ENCODE measurements at regions not wholly inside any gene's neighbourhood (a gene's known extent, or its start where the extent isn't known, plus 50 kb on each side); places are given as distances from the start of the nearest gene placed in this dataset.

DNA sequence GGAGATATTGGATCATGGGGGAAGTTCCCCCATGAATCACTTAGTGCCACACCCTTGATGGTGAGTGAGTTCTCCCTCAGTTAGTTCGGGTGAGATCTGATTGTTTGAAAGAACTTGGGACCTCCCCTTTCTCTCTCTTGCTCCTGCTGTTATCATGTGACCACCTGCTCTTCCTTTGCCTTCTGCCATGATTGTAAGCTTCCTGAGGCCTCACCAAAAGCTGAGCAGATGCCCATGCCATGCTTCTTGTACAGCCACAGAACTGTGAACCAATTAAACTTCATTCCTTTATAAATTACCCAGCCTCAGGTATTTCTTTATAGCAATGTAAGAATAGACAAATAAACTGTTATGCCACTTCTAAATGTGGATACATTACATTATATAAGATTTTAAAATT, 686.7 kb upstream of the MARCKS start:
- H3K27ac Mint-ChIP-seq (ENCODE audit: unreplicated experiment) = no peak overlapping the region

DNA sequence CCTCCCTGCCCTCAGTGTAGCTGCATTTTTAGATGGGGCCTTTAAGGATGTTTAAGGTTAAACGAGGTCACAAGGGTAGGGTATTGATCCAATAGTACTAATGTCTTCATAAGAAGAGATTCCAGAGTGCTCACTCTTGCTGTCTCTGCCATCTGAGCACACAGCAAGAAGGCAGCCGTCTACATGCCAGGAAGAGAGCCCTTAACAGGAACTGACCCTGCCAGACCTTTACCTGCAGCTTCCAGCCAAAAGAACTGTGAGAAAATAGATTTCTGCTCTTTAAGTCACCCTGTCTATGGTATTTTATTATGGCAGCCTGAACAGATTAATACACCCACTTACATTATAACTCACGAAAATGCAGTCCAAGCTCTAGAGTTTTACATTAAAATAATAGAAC, 685.3 kb upstream of the MARCKS start:
- DNase-seq (ENCODE audit: low read depth) (no peak), FAIRE-seq (no peak)
- H3K36me3 Mint-ChIP-seq (ENCODE audit: low read depth, unreplicated experiment) = no peaks in the 10 kb centered on the region
- Histone ChIP-seq H3K9me3 (ENCODE audit: insufficient read depth, low read depth, low read length) (no peaks in the 10 kb centered on the region), H3K9ac (ENCODE audit: low read length) (no peak overlapping the region), H3K4me1 (ENCODE audit: insufficient read depth, low read length) (peaks cover 2% of the 10 kb centered on the region), H3K36me3 (ENCODE audit: insufficient read depth, low read length) (no peaks in the 10 kb centered on the region), H3K4me2 (ENCODE audit: low read length) (no peak overlapping the region), H3K79me2 (ENCODE audit: insufficient read depth, low read length) (no peaks in the 10 kb centered on the region), H3K27me3 (ENCODE audit: insufficient read depth, low read length) (no peaks in the 10 kb centered on the region), H4K20me1 (ENCODE audit: insufficient read depth, low read length) (no peaks in the 10 kb centered on the region), H3K27ac (ENCODE audit: low read depth, low read length) (no peak overlapping the region), H3K4me3 (ENCODE audit: insufficient read depth, low read depth, low read length) (no peak overlapping the region), H2AFZ (ENCODE audit: low read depth, low read length) (no peak overlapping the region)
- H3K4me1 Mint-ChIP-seq (ENCODE audit: low read depth, unreplicated experiment) = peaks cover 7% of the 10 kb centered on the region
- H3K9me3 Mint-ChIP-seq (ENCODE audit: unreplicated experiment) = peaks cover 5% of the 10 kb centered on the region
- no peak overlapping the region for H3K4me3 Mint-ChIP-seq (ENCODE audit: unreplicated experiment)
- H3K27me3 Mint-ChIP-seq (ENCODE audit: low read depth, unreplicated experiment) = no peaks in the 10 kb centered on the region
- TF ChIP-seq EZH2 (IDR thresholded peaks at IDR 0.05; ENCODE audit: insufficient read depth, low read length) = no peak
- TF ChIP-seq, protein P1, sequence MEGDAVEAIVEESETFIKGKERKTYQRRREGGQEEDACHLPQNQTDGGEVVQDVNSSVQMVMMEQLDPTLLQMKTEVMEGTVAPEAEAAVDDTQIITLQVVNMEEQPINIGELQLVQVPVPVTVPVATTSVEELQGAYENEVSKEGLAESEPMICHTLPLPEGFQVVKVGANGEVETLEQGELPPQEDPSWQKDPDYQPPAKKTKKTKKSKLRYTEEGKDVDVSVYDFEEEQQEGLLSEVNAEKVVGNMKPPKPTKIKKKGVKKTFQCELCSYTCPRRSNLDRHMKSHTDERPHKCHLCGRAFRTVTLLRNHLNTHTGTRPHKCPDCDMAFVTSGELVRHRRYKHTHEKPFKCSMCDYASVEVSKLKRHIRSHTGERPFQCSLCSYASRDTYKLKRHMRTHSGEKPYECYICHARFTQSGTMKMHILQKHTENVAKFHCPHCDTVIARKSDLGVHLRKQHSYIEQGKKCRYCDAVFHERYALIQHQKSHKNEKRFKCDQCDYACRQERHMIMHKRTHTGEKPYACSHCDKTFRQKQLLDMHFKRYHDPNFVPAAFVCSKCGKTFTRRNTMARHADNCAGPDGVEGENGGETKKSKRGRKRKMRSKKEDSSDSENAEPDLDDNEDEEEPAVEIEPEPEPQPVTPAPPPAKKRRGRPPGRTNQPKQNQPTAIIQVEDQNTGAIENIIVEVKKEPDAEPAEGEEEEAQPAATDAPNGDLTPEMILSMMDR (IDR thresholded peaks at IDR 0.05; ENCODE audit: insufficient read depth, low read depth, low read length) = no peak
- H3K27ac Mint-ChIP-seq (ENCODE audit: unreplicated experiment) = no peak overlapping the region

More for the DNA sequence above, 686.7 kb upstream of the MARCKS start:
- FAIRE-seq = no peak
- TF ChIP-seq, protein P1 (IDR thresholded peaks at IDR 0.05; ENCODE audit: insufficient read depth, low read depth, low read length) = no peak
- no peak for TF ChIP-seq EZH2 (IDR thresholded peaks at IDR 0.05; ENCODE audit: insufficient read depth, low read length)
- H3K36me3 ChIP-seq (ENCODE audit: insufficient read depth, low read length) = no peaks in the 10 kb centered on the region
- no peaks in the 10 kb centered on the region for H4K20me1 ChIP-seq (ENCODE audit: insufficient read depth, low read length)
- Mint-ChIP-seq H3K36me3 (ENCODE audit: low read depth, unreplicated experiment) (no peaks in the 10 kb centered on the region), H3K4me3 (ENCODE audit: unreplicated experiment) (no peak overlapping the region), H3K9me3 (ENCODE audit: unreplicated experiment) (peaks cover 5% of the 10 kb centered on the region), H3K27me3 (ENCODE audit: low read depth, unreplicated experiment) (no peaks in the 10 kb centered on the region), H3K4me1 (ENCODE audit: low read depth, unreplicated experiment) (peaks cover 7% of the 10 kb centered on the region)
- H3K27ac ChIP-seq (ENCODE audit: low read depth, low read length) = no peak overlapping the region
- no peaks in the 10 kb centered on the region for H3K9me3 ChIP-seq (ENCODE audit: insufficient read depth, low read depth, low read length)
- no peaks in the 10 kb centered on the region for H3K79me2 ChIP-seq (ENCODE audit: insufficient read depth, low read length)
- no peak overlapping the region for H3K4me3 ChIP-seq (ENCODE audit: insufficient read depth, low read depth, low read length)
- H2AFZ ChIP-seq (ENCODE audit: low read depth, low read length) = no peak overlapping the region
- no peak overlapping the region for H3K9ac ChIP-seq (ENCODE audit: low read length)
- DNase-seq (ENCODE audit: low read depth) = no peak
- no peaks in the 10 kb centered on the region for H3K27me3 ChIP-seq (ENCODE audit: insufficient read depth, low read length)
- no peak overlapping the region for H3K4me2 ChIP-seq (ENCODE audit: low read length)
- peaks cover 2% of the 10 kb centered on the region for H3K4me1 ChIP-seq (ENCODE audit: insufficient read depth, low read length)

DNA sequence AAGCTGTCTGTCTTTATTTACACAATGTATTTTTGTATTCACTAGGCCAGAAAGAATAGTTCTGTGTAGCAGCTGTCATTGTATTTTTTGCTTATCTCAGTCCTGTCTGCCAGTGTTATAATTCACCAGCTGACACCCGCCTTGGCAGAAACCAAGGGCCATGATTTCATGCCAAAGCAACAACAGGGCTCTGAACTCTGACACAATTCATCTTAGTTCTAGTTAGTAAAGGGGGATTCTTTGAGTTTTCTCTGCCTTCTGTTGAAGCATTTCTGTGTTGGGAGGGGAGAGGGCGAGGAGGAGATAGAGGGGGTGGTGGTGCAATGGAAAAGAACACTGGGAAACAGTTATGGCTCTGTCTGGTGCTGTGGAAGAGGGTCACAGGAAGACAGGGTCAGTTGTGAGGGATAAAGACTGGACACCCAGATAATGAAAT, 684.6 kb upstream of the MARCKS start:
- no peak for TF ChIP-seq EZH2 (IDR thresholded peaks at IDR 0.05; ENCODE audit: insufficient read depth, low read length)
- TF ChIP-seq, protein P1 (IDR thresholded peaks at IDR 0.05; ENCODE audit: insufficient read depth, low read depth, low read length) = no peak
- H2AFZ ChIP-seq (ENCODE audit: low read depth, low read length) = no peak overlapping the region
- no peaks in the 10 kb centered on the region for H3K9me3 ChIP-seq (ENCODE audit: insufficient read depth, low read depth, low read length)
- H3K36me3 ChIP-seq (ENCODE audit: insufficient read depth, low read length) = no peaks in the 10 kb centered on the region
- Mint-ChIP-seq H3K27me3 (ENCODE audit: low read depth, unreplicated experiment) (no peaks in the 10 kb centered on the region), H3K4me1 (ENCODE audit: low read depth, unreplicated experiment) (peaks cover 7% of the 10 kb centered on the region), H3K27ac (ENCODE audit: unreplicated experiment) (no peak overlapping the region), H3K36me3 (ENCODE audit: low read depth, unreplicated experiment) (no peaks in the 10 kb centered on the region), H3K9me3 (ENCODE audit: unreplicated experiment) (peaks cover 5% of the 10 kb centered on the region), H3K4me3 (ENCODE audit: unreplicated experiment) (no peak overlapping the region)
- no peaks in the 10 kb centered on the region for H3K79me2 ChIP-seq (ENCODE audit: insufficient read depth, low read length)
- no peaks in the 10 kb centered on the region for H4K20me1 ChIP-seq (ENCODE audit: insufficient read depth, low read length)
- FAIRE-seq (no peak), DNase-seq (ENCODE audit: low read depth) (peak; percentile 37)
- H3K4me2 ChIP-seq (ENCODE audit: low read length) = no peak overlapping the region
- no peak overlapping the region for H3K9ac ChIP-seq (ENCODE audit: low read length)
- no peak overlapping the region for H3K4me3 ChIP-seq (ENCODE audit: insufficient read depth, low read depth, low read length)
- H3K27ac ChIP-seq (ENCODE audit: low read depth, low read length) = no peak overlapping the region
- no peaks in the 10 kb centered on the region for H3K27me3 ChIP-seq (ENCODE audit: insufficient read depth, low read length)
- H3K4me1 ChIP-seq (ENCODE audit: insufficient read depth, low read length) = peaks cover 2% of the 10 kb centered on the region
